ENCODE measurements at regions not wholly inside any gene's neighbourhood (a gene's known extent, or its start where the extent isn't known, plus 50 kb on each side); places are given as distances from the start of the nearest gene placed in this dataset.

DNA sequence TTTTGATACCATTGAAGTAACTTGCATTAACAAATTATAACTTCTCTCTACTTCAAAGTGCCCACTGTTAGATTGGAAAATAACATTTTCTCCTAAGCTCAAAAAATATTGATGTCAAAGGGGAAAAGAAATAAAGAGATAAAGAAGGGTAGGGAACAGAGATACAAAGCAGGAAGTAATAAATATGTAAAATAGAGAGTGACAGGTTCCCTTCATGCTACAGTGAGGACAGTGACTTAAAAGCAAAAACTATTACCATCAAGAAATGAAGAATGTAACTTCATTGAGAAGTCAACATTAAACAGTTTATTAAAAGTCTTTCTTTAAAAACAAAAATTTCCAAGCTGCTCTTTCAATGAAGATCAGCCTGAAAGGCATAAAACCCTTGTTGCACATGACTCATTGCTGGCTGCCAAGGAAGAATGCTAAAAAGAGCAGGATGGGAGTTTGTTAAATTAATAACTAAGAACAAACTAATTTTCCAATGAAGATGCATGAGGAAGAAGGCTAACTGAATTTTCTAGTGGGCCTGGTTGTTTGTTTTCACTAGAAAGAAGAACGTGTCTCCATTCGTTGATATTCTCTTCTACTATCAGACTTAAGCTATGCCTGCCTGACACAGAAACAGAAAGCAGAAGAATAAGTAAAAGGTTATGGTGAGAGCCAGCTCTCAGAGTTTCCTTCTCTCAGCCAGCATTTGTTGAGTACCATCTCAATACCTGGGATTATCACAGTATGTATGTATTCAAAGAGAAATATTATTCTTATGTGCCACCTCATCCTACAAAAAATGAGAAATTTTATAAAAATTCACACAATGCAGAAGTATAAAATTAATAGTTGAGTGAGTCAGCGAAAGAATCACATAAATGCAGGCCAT, 197.8 kb upstream of the NREP start:
- no peak for TF ChIP-seq CTCF (conservative IDR thresholded peaks at IDR 0.05)
- Mint-ChIP-seq H3K36me3 (ENCODE audit: low read depth) (no peaks in the 10 kb centered on the region), H3K4me1 (no peaks in the 10 kb centered on the region), H3K4me3 (no peak overlapping the region), H3K27me3 (ENCODE audit: insufficient read depth) (peaks cover 2% of the 10 kb centered on the region), H3K9me3 (no peaks in the 10 kb centered on the region), H3K27ac (no peak overlapping the region)
- WGBS, 2 experiments (ENCODE audit: insufficient coverage in 1 of 2, insufficient read length in 1 of 2), result 95% methylated on average over 3 of the region's 3 CpGs; no CpG with 5 or more reads in 1 of the 2 experiments
- Histone ChIP-seq H3K27me3 (ENCODE audit: control insufficient read depth, insufficient read depth, low read length, poor library complexity, severe bottlenecking) (no peaks in the 10 kb centered on the region), H3K9ac (ENCODE audit: extremely low read depth, low read length, poor library complexity, severe bottlenecking) (no peak overlapping the region), H3K9me3 (ENCODE audit: control insufficient read depth, low read length) (no peaks in the 10 kb centered on the region), H3K4me3 (ENCODE audit: low read length) (no peak overlapping the region), H3K36me3 (ENCODE audit: control insufficient read depth, insufficient read depth, low read length) (no peaks in the 10 kb centered on the region), H3K27ac (ENCODE audit: low read depth, low read length) (no peak overlapping the region), H3K4me1 (ENCODE audit: control insufficient read depth, insufficient read depth, low read length) (no peaks in the 10 kb centered on the region)
- no peak for DNase-seq

GRCh38 chr5:111953351-111954127, 196.5 kb upstream of the NREP start:
- DNase-seq, result no peak
- Mint-ChIP-seq H3K9me3 (no peaks in the 10 kb centered on the region), H3K36me3 (ENCODE audit: low read depth) (no peaks in the 10 kb centered on the region), H3K4me1 (no peaks in the 10 kb centered on the region), H3K27me3 (ENCODE audit: insufficient read depth) (peaks cover 2% of the 10 kb centered on the region), H3K27ac (no peak overlapping the region), H3K4me3 (no peak overlapping the region)
- H3K4me1 ChIP-seq (ENCODE audit: control insufficient read depth, insufficient read depth, low read length), result no peaks in the 10 kb centered on the region
- no peak overlapping the region for H3K4me3 ChIP-seq (ENCODE audit: low read length)
- no peak overlapping the region for H3K9ac ChIP-seq (ENCODE audit: extremely low read depth, low read length, poor library complexity, severe bottlenecking)
- no peaks in the 10 kb centered on the region for H3K27me3 ChIP-seq (ENCODE audit: control insufficient read depth, insufficient read depth, low read length, poor library complexity, severe bottlenecking)
- H3K36me3 ChIP-seq (ENCODE audit: control insufficient read depth, insufficient read depth, low read length), result no peaks in the 10 kb centered on the region
- H3K27ac ChIP-seq (ENCODE audit: low read depth, low read length), result no peak overlapping the region
- no peaks in the 10 kb centered on the region for H3K9me3 ChIP-seq (ENCODE audit: control insufficient read depth, low read length)
- TF ChIP-seq CTCF (conservative IDR thresholded peaks at IDR 0.05), result no peak
- 75 to 90% methylated on average over 1 to 4 of the region's 4 CpGs for WGBS, 2 experiments (ENCODE audit: insufficient coverage in 1 of 2, insufficient read length in 1 of 2)

GRCh38 chr5:111952555-111952954, 195.6 kb upstream of the NREP start:
- no peak overlapping the region for H3K9ac ChIP-seq (ENCODE audit: extremely low read depth, low read length, poor library complexity, severe bottlenecking)
- no peaks in the 10 kb centered on the region for H3K9me3 ChIP-seq (ENCODE audit: control insufficient read depth, low read length)
- Mint-ChIP-seq H3K27me3 (ENCODE audit: insufficient read depth) (peaks cover 2% of the 10 kb centered on the region), H3K4me1 (no peaks in the 10 kb centered on the region), H3K4me3 (no peak overlapping the region), H3K27ac (no peak overlapping the region), H3K9me3 (no peaks in the 10 kb centered on the region), H3K36me3 (ENCODE audit: low read depth) (no peaks in the 10 kb centered on the region)
- no peaks in the 10 kb centered on the region for H3K27me3 ChIP-seq (ENCODE audit: control insufficient read depth, insufficient read depth, low read length, poor library complexity, severe bottlenecking)
- DNase-seq, result no peak
- WGBS, 2 experiments (ENCODE audit: insufficient coverage in 1 of 2, insufficient read length in 1 of 2), result 87 to 92% methylated on average over 2 of the region's 2 CpGs
- H3K4me1 ChIP-seq (ENCODE audit: control insufficient read depth, insufficient read depth, low read length), result no peaks in the 10 kb centered on the region
- TF ChIP-seq CTCF (conservative IDR thresholded peaks at IDR 0.05), result no peak
- H3K4me3 ChIP-seq (ENCODE audit: low read length), result no peak overlapping the region
- H3K27ac ChIP-seq (ENCODE audit: low read depth, low read length), result no peak overlapping the region
- H3K36me3 ChIP-seq (ENCODE audit: control insufficient read depth, insufficient read depth, low read length), result no peaks in the 10 kb centered on the region
